SU-DHL-6 (cell line): ENCODE measurements at regions not wholly inside any gene's neighbourhood (a gene's known extent, or its start where the extent isn't known, plus 50 kb on each side); places are given as distances from the start of the nearest gene placed in this dataset.
"Not testable (repeated sequence)": the region's sequence is repeated elsewhere in the genome, so short reads cannot be mapped to it uniquely, and the experiment has no call there.

Source experiments
- H2AFZ ChIP-seq: fragments of 200-600 bp; sonication (generic); 2 replicates; pipeline ENCODE4 v1.6.1; 2014; ENCODE audit warnings: low read depth, mild to moderate bottlenecking, moderate library complexity, mixed read lengths, antibody characterized with exemption, low read length; ENCODE audit not compliant: severe bottlenecking
- H3F3A ChIP-seq: fragments of 200-600 bp; shearing (Covaris generic); 2 replicates; pipeline ENCODE4 v1.6.0; 2016; ENCODE audit warnings: antibody characterized with exemption, mild to moderate bottlenecking; ENCODE audit not compliant: insufficient read depth
- H3K27ac ChIP-seq: fragments of 200-600 bp; sonication (generic); 2 replicates; pipeline ENCODE4 v1.5.1; 2016; ENCODE audit warnings: low read depth, mild to moderate bottlenecking, low read length, moderate library complexity, mixed read lengths
- H3K27me3 ChIP-seq: fragments of 200-600 bp; sonication (generic), shearing (Covaris generic); 2 replicates; pipeline ENCODE4 v1.6.0; 2014; ENCODE audit warnings: mild to moderate bottlenecking, low read length
- H3K36me3 ChIP-seq: fragments of 200-600 bp; sonication (generic); 2 replicates; pipeline ENCODE4 v1.6.1; 2014; ENCODE audit warnings: mild to moderate bottlenecking, low read length, mixed read lengths
- H3K4me2 ChIP-seq: fragments of 300-600, 200-600 bp; shearing (Covaris generic), sonication (generic); 2 replicates; pipeline ENCODE4 v1.6.0; 2014; ENCODE audit warnings: low read length, low read depth, mild to moderate bottlenecking; ENCODE audit not compliant: poor library complexity, severe bottlenecking
- H3K4me3 ChIP-seq: fragments of 200-600 bp; sonication (generic); 2 replicates; pipeline ENCODE4 v1.5.1; 2014; ENCODE audit warnings: antibody characterized with exemption, low read length, mild to moderate bottlenecking, mixed read lengths; ENCODE audit not compliant: insufficient read depth, poor library complexity, severe bottlenecking
- H3K79me2 ChIP-seq: fragments of 200-600 bp; sonication (generic); 2 replicates; pipeline ENCODE4 v1.6.1; 2014; ENCODE audit warnings: mild to moderate bottlenecking, low read length, moderate library complexity; ENCODE audit not compliant: insufficient read depth
- H3K9ac ChIP-seq: fragments of 200-600 bp; sonication (generic); 2 replicates; pipeline ENCODE4 v1.7.0; 2014; ENCODE audit warnings: mild to moderate bottlenecking, low read length
- H3K9me2 ChIP-seq: fragments of 200-600 bp; sonication (generic); replicated peaks from 2 replicates; pipeline ENCODE4 v1.6.1; 2014; ENCODE audit warnings: low read length; ENCODE audit not compliant: insufficient read depth
- H3K9me3 ChIP-seq: fragments of 200-600 bp; sonication (generic); 2 replicates; pipeline ENCODE4 v1.6.1; 2014; ENCODE audit warnings: low read length, mixed read lengths; ENCODE audit not compliant: insufficient read depth
- H4K20me1 ChIP-seq: fragments of 200-600 bp; sonication (generic); 2 replicates; pipeline ENCODE4 v1.6.1; 2014; ENCODE audit warnings: low read depth, mild to moderate bottlenecking, antibody characterized with exemption, low read length, moderate library complexity, mixed read lengths
- EZH2phosphoT487 ChIP-seq: fragments of 200-600 bp; sonication (generic), shearing (Covaris generic); conservative IDR thresholded peaks from 2 replicates; pipeline ENCODE4 v1.6.1; 2018; ENCODE audit warnings: mild to moderate bottlenecking, antibody characterized with exemption, low read length, moderate library complexity, mixed read lengths
- TF ChIP-seq, protein P1 (sequence below): fragments of 200-600 bp; sonication (generic); IDR thresholded peaks from one replicate; pipeline ENCODE4 v1.5.1; 2017; ENCODE audit warnings: antibody characterized with exemption, mild to moderate bottlenecking, low read length, moderate library complexity; ENCODE audit not compliant: insufficient read depth, poor library complexity, severe bottlenecking

DNA sequence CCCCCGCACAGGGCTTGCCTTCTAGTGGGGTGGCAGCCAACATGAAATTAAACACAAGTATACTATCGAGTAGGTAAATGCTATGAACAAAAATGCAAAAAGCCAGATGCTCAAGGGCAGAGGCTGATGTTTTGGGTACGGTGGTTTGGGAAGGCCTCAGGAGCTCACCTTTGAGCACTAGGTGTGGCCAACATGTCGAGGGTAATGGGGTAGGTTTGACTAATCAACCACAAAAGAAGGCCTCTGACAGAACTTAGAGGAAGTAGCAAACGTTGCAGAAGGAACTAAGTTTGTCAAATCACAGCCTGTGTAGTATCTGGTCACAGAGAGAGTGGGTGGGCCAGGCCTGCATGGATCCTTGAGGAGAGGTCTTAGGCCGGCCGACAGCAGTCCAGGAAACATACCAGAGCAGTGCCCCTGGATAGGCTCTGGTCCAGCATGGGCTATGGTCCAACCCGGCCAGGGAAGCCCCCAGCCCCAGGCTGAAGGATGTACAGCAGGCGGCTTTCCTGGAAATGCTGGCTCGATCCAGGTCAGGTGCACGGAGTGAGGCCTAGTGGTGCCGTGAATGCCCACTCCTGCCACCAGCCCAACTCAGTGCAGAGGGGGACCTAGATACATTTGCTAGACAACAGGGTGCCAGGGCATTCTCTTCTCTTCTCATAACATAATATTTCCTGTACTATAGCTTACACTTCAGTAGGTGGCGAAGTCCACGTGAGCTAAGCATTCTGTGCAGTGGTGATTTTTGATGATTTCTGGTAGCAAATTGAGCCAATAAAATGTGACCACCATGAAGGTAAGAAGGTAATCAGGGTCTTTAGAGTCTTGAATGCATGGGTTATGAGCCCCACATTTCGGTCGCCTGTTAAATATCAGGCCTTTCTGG lies 56.3 kb upstream of the CD93 start:
- Histone ChIP-seq H3K79me2 (no peaks in the 10 kb centered on the region), H3K9me2 (no peaks in the 10 kb centered on the region), H3K9ac (no peak overlapping the region), H4K20me1 (no peaks in the 10 kb centered on the region), H3K27me3 (no peaks in the 10 kb centered on the region), H2AFZ (no peak overlapping the region), H3K27ac (no peak overlapping the region), H3F3A (no peaks in the 10 kb centered on the region), H3K4me2 (no peak overlapping the region), H3K4me3 (no peak overlapping the region), H3K9me3 (no peaks in the 10 kb centered on the region), H3K36me3 (no peaks in the 10 kb centered on the region)
- TF ChIP-seq, protein P1, sequence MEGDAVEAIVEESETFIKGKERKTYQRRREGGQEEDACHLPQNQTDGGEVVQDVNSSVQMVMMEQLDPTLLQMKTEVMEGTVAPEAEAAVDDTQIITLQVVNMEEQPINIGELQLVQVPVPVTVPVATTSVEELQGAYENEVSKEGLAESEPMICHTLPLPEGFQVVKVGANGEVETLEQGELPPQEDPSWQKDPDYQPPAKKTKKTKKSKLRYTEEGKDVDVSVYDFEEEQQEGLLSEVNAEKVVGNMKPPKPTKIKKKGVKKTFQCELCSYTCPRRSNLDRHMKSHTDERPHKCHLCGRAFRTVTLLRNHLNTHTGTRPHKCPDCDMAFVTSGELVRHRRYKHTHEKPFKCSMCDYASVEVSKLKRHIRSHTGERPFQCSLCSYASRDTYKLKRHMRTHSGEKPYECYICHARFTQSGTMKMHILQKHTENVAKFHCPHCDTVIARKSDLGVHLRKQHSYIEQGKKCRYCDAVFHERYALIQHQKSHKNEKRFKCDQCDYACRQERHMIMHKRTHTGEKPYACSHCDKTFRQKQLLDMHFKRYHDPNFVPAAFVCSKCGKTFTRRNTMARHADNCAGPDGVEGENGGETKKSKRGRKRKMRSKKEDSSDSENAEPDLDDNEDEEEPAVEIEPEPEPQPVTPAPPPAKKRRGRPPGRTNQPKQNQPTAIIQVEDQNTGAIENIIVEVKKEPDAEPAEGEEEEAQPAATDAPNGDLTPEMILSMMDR: no peak
- no peak for TF ChIP-seq EZH2phosphoT487

DNA sequence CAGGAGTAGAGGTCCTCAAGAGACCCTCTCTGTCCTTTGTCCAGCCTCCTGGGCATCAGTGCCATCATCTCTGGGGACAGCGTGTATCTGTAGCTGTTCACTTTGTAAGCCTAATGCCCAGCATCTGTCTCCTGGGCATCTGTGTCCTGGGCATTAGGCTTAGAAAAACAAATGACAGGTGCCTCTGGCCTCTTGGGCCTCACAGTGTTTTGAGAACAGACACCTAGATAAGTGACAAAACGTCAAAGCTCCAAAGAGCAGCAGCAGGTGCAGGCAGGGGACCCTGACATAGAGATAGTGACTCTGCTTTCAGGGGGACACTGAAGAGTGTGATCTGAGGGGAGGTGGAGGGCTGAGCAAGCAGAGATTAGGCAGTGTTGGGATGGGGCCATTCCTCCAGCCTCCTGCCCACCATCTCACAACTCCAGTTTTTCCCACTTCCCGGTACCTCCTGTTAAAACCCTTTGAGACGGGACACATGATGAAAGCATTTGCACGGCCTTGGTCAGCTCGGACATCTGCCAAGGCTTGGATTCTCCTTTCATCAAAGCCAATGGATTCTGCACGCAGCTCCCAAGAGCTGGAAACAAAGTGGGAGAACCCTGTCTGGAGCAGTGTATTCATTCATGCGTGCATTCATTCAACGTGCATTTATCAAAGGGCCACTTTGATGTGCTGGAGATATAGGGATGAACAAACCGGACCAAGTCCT lies 55.5 kb upstream of the CD93 start:
- Histone ChIP-seq H3K9me3 (no peaks in the 10 kb centered on the region), H3K27me3 (no peaks in the 10 kb centered on the region), H3K4me2 (no peak overlapping the region), H3K36me3 (no peaks in the 10 kb centered on the region), H4K20me1 (no peaks in the 10 kb centered on the region), H3K9me2 (no peaks in the 10 kb centered on the region), H3F3A (no peaks in the 10 kb centered on the region), H2AFZ (no peak overlapping the region), H3K79me2 (no peaks in the 10 kb centered on the region), H3K4me3 (no peak overlapping the region), H3K27ac (no peak overlapping the region), H3K9ac (no peak overlapping the region)
- TF ChIP-seq, protein P1: no peak
- TF ChIP-seq EZH2phosphoT487: no peak

DNA sequence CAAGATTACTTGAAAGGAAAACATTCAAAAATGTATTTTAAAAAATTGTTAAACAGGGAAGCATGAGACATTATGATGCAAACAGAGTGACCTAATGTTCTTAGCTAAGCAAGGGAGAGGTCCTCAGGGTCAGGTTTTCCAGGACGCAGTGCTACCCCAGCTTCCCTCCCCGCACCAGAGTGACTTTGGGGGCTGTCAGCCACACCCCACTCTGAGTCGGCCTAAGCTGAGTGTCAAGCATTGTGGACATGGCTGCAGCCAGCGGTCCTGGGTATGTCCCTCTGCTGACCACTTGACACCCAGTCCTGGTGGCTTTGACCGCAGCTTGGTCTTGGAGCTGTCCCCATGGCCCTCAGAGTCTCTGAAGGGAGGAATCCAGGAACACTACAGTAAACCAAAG lies 54.9 kb upstream of the CD93 start:
- no peak overlapping the region for H2AFZ ChIP-seq
- no peak overlapping the region for H3K9ac ChIP-seq
- H3K36me3 ChIP-seq: no peaks in the 10 kb centered on the region
- H3K79me2 ChIP-seq: no peaks in the 10 kb centered on the region
- no peaks in the 10 kb centered on the region for H3K9me2 ChIP-seq
- TF ChIP-seq, protein P1: no peak
- no peak for TF ChIP-seq EZH2phosphoT487
- no peaks in the 10 kb centered on the region for H3F3A ChIP-seq
- H3K27me3 ChIP-seq: no peaks in the 10 kb centered on the region
- H3K9me3 ChIP-seq: no peaks in the 10 kb centered on the region
- H4K20me1 ChIP-seq: no peaks in the 10 kb centered on the region
- no peak overlapping the region for H3K4me2 ChIP-seq
- H3K4me3 ChIP-seq: no peak overlapping the region
- no peak overlapping the region for H3K27ac ChIP-seq

DNA sequence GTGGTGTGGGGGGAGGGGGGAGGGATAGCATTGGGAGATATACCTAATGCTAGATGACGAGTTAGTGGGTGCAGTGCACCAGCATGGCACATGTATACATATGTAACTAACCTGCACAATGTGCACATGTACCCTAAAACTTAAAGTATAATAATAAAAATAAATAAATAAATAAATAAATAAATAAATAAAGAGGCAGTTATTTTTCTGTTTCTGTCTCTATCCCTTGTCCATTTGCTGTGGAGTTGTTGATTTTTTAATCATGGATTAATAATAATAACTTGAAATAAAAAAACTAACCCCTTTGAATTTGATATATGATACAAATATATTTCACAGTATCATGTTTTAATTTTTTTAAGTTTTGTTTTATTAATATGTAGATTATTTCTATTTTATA lies 53.9 kb upstream of the CD93 start:
- H3F3A ChIP-seq, H3K27ac ChIP-seq: not testable (repeated sequence)

More for the DNA sequence above, 53.9 kb upstream of the CD93 start:
- not testable (repeated sequence) for H4K20me1 ChIP-seq, H3K9me2 ChIP-seq, H2AFZ ChIP-seq, H3K79me2 ChIP-seq, H3K4me3 ChIP-seq, H3K27me3 ChIP-seq, H3K36me3 ChIP-seq, H3K9me3 ChIP-seq, H3K9ac ChIP-seq, H3K4me2 ChIP-seq
